ENCODE measurements at regions not wholly inside any gene's neighbourhood (a gene's known extent, or its start where the extent isn't known, plus 50 kb on each side); places are given as distances from the start of the nearest gene placed in this dataset.

GRCh38 chr10:113259576-113260226, 293.2 kb upstream of the HABP2 start:
- DNase-seq (ENCODE audit: low spot score) = no peak

- DNase-seq (ENCODE audit: low spot score) = no peak
Measured at GRCh38 chr10:113261161-113261560, 291.7 kb upstream of the HABP2 start.

- no peak for DNase-seq (ENCODE audit: low spot score)
Measured at GRCh38 chr10:113261611-113262091, 291.2 kb upstream of the HABP2 start.

GRCh38 chr10:113263056-113263455, 289.8 kb upstream of the HABP2 start:
- DNase-seq (ENCODE audit: low spot score) = no peak

GRCh38 chr10:113264333-113265131, 288.3 kb upstream of the HABP2 start:
- no peak for DNase-seq (ENCODE audit: low spot score)

- DNase-seq (ENCODE audit: low spot score) = no peak
Measured at GRCh38 chr10:113266147-113266546, 286.7 kb upstream of the HABP2 start.

- DNase-seq (ENCODE audit: low spot score) = peak; percentile 75
Measured at GRCh38 chr10:113267619-113268562, 285.0 kb upstream of the HABP2 start.

- DNase-seq (ENCODE audit: low spot score) = no peak
Measured at GRCh38 chr10:113269333-113269732, 283.5 kb upstream of the HABP2 start.

- no peak for DNase-seq (ENCODE audit: low spot score)
Measured at GRCh38 chr10:113272511-113272910, 280.3 kb upstream of the HABP2 start.

GRCh38 chr10:113273181-113274163, 279.4 kb upstream of the HABP2 start:
- peak; percentile 50 for DNase-seq (ENCODE audit: low spot score)

GRCh38 chr10:113274176-113274829, 278.6 kb upstream of the HABP2 start:
- DNase-seq (ENCODE audit: low spot score) = peak; percentile 84

GRCh38 chr10:113278221-113278620, 274.6 kb upstream of the HABP2 start:
- DNase-seq (ENCODE audit: low spot score) = no peak

GRCh38 chr10:113278664-113279063, 274.2 kb upstream of the HABP2 start:
- DNase-seq (ENCODE audit: low spot score) = no peak

GRCh38 chr10:113279262-113279661, 273.6 kb upstream of the HABP2 start:
- no peak for DNase-seq (ENCODE audit: low spot score)

- no peak for DNase-seq (ENCODE audit: low spot score)
Measured at GRCh38 chr10:113282564-113282963, 270.3 kb upstream of the HABP2 start.

GRCh38 chr10:113283189-113283588, 269.7 kb upstream of the HABP2 start:
- DNase-seq (ENCODE audit: low spot score) = no peak

- peak; percentile 44 for DNase-seq (ENCODE audit: low spot score)
Measured at GRCh38 chr10:113284635-113285034, 268.2 kb upstream of the HABP2 start.

- peak; percentile 42 for DNase-seq (ENCODE audit: low spot score)
Measured at GRCh38 chr10:113285305-113285704, 267.5 kb upstream of the HABP2 start.

GRCh38 chr10:113287592-113287991, 265.3 kb upstream of the HABP2 start:
- no peak for DNase-seq (ENCODE audit: low spot score)

GRCh38 chr10:113290137-113290536, 262.7 kb upstream of the HABP2 start:
- no peak for DNase-seq (ENCODE audit: low spot score)

- DNase-seq (ENCODE audit: low spot score) = no peak
Measured at GRCh38 chr10:113291413-113291812, 261.4 kb upstream of the HABP2 start.

Measured in AG20443 (cell line).